ENCODE measurements at regions not wholly inside any gene's neighbourhood (a gene's known extent, or its start where the extent isn't known, plus 50 kb on each side); places are given as distances from the start of the nearest gene placed in this dataset.

DNA sequence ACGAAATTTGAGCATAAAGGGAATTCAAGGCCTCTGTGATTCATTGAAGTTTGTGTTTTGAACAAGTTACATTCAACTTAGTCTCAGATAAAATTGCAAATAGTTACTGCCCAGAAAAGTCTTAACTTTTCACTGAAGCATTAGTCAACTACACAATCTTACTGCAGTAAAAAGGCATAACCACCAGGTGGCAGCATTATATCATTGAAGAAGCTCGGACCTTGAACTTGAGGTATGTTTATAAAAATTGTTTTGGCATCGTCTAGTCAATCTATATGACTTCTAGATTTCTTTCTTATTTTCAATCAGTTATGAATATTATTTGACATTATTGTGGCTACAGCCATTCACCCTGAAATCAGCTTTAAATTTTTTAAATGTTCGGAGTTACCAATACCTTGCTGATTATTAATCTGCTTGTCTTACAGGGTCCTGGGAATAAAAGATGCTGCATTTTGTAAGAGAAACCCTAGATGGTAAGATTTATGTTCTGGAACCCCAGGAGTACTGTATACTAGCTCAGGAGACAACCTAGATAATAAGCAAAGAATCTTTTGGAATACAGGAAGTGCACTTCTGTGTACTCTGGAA is 83.9 kb upstream of the GRAMD2B start:
- ATAC-seq (no peak), DNase-seq (peak in 2 of 5 donors; percentile 28 to 40)
- TF ChIP-seq CTCF (IDR thresholded peaks at IDR 0.05), result peak; percentile 79 to 93 (median 86)
- no peak for TF ChIP-seq POLR2A (IDR thresholded peaks at IDR 0.05)
- Histone ChIP-seq H3K27me3 (peaks cover 0 to 7% (median 0%) of the 10 kb centered on the region in 9 donors), H3K27ac (no peak overlapping the region), H3K9me3 (no peaks in the 10 kb centered on the region), H3K4me3 (no peak overlapping the region), H3K4me1 (no peaks in the 10 kb centered on the region), H3K36me3 (no peaks in the 10 kb centered on the region)
- intact Hi-C loops (cut with DNase I), result loop anchor here in 7 of 10 donors (1.0 to 10.0 kb wide), 6 partner anchors 199 to 445 kb away; partner anchors contain the start of gene ALDH7A1 (in 4 of the 7)
- 25 to 27% (median 26%) methylated on average over 4 of the region's 4 CpGs for WGBS, 4 donors

DNA sequence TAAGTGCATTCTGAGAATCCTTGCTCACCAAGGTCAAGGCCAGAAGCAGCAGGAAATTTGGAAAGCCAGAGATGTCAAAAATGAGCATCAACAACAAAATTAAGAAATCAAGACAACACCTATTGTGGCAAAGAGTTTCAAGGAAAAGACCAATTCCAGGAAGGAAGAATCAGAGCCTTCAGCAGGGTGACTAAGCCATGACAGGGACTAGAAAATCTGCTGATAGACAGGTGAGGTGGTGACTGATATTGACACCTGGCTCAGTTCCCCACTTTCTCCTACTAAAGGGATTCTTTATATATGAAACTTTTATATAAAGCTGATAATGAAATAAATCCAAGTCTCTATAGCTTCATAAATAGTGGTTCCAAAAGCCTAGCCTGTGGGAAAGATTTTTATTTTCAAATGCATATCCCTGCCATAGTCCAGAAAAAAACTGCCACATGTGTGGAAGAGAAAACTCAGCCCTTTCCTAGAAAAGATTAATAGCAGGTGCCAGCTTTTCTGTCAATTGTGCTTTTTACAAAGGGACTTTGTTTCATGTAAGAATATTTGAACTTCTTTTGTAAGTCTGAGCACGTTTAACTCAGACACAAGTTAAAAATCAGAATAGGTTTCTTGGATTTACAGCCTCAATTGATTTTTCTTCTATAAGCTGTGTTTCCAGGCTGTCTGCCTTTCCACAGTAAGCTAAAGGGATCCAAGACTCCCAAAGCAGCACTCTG is 81.1 kb upstream of the GRAMD2B start:
- no peaks in the 10 kb centered on the region for H3K4me1 ChIP-seq
- no peak for ATAC-seq

GRCh38 chr5:126348855-126349635 is 74.2 kb upstream of the GRAMD2B start:
- H3K36me3 ChIP-seq, result no peaks in the 10 kb centered on the region
- intact Hi-C loops (cut with DNase I), result loop anchor here in 3 of 10 donors (5.0 kb wide), 2 partner anchors 238 to 248 kb away; partner anchors contain the start of gene ALDH7A1 (in 2 of the 3)
- H3K4me1 ChIP-seq, result peaks cover 0 to 4% (median 0%) of the 10 kb centered on the region in 12 donors
- WGBS, 4 donors, result 43 to 63% (median 51%) methylated on average over 3 of the region's 3 CpGs
- H3K27ac ChIP-seq, result no peak overlapping the region
- H3K4me3 ChIP-seq, result no peak overlapping the region
- no peak for DNase-seq
- no peaks in the 10 kb centered on the region for H3K27me3 ChIP-seq
- H3K9me3 ChIP-seq, result no peaks in the 10 kb centered on the region
- ATAC-seq, result no peak
- no peak for TF ChIP-seq CTCF (IDR thresholded peaks at IDR 0.05)
- no peak for TF ChIP-seq POLR2A (IDR thresholded peaks at IDR 0.05)

More for the DNA sequence above, 81.1 kb upstream of the GRAMD2B start:
- Histone ChIP-seq H3K27ac (no peak overlapping the region), H3K9me3 (no peaks in the 10 kb centered on the region), H3K36me3 (no peaks in the 10 kb centered on the region), H3K27me3 (peaks cover 0 to 7% (median 0%) of the 10 kb centered on the region in 9 donors), H3K4me3 (no peak overlapping the region)
- intact Hi-C loops (cut with DNase I), result no loop called here
- 45 to 69% (median 59%) methylated on average over 1 of the region's 1 CpG for WGBS, 4 donors
- DNase-seq, result no peak
- no peak for TF ChIP-seq POLR2A (IDR thresholded peaks at IDR 0.05)
- no peak for TF ChIP-seq CTCF (IDR thresholded peaks at IDR 0.05)

- Histone ChIP-seq H3K4me3 (no peak overlapping the region), H3K36me3 (no peaks in the 10 kb centered on the region), H3K27ac (no peak overlapping the region), H3K27me3 (no peaks in the 10 kb centered on the region), H3K9me3 (no peaks in the 10 kb centered on the region), H3K4me1 (peaks cover 0 to 10% (median 0%) of the 10 kb centered on the region in 12 donors)
- ATAC-seq, result no peak
- WGBS, 4 donors, result 84 to 100% (median 89%) methylated on average over 1 of the region's 1 CpG
- intact Hi-C loops (cut with DNase I), result loop anchor here in 5 of 10 donors (5.0 to 10.0 kb wide), 5 partner anchors 71 to 454 kb away; partner anchors contain the start of genes ALDH7A1 (in 1 of the 5), GRAMD2B (in 1 of the 5) and PHAX (in 1 of the 5)
- DNase-seq, result no peak
- TF ChIP-seq POLR2A (IDR thresholded peaks at IDR 0.05) (no peak), CTCF (IDR thresholded peaks at IDR 0.05) (no peak)
These were observed 72.1 kb upstream of the GRAMD2B start for GRCh38 chr5:126351153-126351552.
